ENCODE measurements at regions not wholly inside any gene's neighbourhood (a gene's known extent, or its start where the extent isn't known, plus 50 kb on each side); places are given as distances from the start of the nearest gene placed in this dataset.
"Not testable (repeated sequence)": the region's sequence is repeated elsewhere in the genome, so short reads cannot be mapped to it uniquely, and the experiment has no call there.

DNA sequence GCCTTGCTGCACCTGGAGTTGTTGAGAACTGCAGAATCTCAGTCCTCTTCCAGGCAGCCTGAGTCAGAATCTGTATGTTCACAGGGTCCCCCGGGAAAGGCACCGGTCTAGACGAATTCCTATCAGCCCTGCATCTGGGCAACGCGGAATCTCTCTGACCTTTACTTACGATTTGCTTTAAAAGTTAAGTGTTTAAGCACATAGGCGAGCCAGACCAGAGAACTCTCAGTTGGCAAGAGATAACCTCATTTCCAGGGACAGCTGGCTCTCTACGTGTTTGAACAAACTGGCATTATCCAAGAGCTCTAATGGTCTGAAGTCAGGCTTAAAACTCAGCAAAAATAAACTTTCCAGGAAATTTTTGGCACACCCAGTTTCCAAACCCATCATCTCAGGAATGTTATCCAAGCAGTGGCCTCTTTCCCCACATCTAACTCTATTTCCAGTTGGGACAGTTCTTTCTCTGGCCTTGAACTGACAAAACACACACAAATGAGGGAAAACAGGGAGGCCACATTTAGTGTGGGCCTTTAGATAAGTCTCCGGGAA, 53.4 kb downstream of the HES1 start:
- H3K4me3 ChIP-seq: no peak overlapping the region
- H3K27ac ChIP-seq: no peak overlapping the region

DNA sequence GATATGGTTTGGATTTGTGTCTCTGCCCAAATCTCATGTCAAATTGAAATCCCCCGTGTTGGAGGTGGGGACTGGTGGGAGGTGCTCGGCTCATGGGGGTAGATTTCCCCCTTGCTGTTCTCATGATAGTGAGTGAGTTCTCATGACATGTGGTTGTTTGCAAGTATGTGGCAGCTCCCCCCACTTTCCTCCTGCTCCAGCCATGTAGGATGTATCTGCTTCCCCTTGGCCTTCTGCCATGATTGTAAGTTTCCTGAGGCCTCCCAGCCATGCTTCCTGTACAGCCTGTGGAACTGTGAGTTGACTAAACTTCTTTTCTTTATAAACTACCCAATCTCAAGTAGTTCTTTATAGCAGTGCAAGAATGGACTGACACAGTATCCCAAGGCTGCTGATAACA, 55.9 kb downstream of the HES1 start:
- H3K27ac ChIP-seq, H3K4me3 ChIP-seq: not testable (repeated sequence)

DNA sequence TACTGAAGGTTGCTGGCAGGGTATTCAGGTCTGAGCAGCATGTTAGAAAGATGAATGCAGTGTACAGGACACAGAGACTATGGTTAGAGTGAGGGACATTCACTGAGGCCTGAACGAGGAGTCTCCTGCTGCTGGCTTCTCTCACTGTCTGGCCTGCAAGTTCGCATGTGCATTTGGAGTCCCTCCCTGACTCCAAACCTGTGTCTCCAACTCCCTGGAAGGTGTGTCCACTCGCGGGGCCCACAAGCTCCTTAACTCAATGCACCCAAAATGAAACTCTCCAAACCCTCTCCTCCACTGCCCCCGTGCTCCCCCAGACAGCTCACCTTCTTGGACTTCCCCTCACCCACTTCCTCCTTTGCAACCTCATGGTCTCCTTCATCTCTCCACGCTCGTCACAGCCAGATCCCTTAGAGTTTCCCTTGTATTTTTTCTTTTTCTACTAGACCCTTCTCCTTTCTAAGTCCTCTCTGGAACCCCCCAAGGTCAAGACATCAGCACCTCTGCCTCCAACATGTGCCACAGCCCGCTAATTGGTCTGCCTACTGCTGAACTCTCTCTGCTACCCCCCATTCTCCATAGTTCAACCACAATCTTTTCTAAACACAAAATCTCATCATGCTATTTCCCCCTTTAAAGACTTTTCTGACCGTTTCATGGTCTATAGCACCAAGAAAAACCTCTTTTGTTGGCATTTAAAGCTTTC, 58.3 kb downstream of the HES1 start:
- H3K27ac ChIP-seq: no peak overlapping the region
- H3K4me3 ChIP-seq: no peak overlapping the region

DNA sequence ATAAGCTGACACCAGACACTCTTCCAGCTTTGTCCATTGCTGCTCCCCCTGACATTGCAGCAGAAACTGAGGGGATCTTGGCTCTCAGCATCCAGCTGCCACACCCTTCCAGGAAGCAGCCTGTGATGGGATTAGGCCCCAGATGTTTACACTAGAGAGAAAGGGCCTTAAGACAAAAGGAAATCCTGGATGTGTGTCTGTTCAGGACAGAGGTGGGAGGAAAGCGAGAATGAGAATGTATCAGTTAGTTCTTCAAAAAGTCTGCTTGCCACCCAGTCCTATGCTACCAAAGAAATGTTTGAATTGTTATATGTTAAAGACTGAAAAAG, 58.8 kb downstream of the HES1 start:
- Histone ChIP-seq H3K27ac (no peak overlapping the region), H3K4me3 (no peak overlapping the region)

DNA sequence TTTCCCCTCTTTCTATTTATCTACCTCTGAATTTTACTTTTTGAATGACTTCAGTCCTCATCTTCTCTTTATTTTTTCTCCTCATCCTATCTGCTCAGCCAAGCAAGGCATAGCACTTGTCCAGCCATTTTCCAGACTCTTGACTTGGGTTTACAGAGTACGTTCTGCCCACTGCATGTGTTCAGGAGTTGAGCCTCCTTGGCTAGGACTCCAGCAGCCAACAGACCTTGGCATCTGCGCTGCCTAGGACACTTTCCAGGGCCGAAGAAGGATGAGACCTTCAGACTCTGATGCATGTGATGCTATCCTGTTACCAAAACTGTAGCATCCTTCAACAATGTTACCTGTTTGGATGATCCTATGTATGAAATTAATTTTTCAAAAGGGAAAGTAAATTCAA, 59.7 kb downstream of the HES1 start:
- Histone ChIP-seq H3K27ac (no peak overlapping the region), H3K4me3 (no peak overlapping the region)

DNA sequence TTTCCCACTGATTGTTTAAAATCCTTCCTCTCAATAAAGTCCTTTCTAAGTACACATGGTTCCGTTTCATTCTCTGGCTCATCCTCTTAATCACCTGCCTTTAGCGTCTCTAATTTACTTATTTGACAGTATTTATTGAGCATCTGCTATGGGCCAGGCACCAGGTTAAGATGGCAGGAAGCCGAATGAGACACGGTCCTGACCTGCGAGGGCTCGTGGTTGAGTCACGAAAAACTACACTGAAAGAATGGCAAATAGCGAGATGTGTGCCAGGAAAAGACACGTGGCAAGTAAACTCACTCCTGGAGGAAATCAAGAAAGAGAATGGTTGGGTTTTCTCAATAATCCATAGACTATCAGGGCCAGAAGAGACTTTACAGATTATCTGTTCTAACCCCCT, 60.9 kb downstream of the HES1 start:
- Histone ChIP-seq H3K27ac (no peak overlapping the region), H3K4me3 (no peak overlapping the region)

DNA sequence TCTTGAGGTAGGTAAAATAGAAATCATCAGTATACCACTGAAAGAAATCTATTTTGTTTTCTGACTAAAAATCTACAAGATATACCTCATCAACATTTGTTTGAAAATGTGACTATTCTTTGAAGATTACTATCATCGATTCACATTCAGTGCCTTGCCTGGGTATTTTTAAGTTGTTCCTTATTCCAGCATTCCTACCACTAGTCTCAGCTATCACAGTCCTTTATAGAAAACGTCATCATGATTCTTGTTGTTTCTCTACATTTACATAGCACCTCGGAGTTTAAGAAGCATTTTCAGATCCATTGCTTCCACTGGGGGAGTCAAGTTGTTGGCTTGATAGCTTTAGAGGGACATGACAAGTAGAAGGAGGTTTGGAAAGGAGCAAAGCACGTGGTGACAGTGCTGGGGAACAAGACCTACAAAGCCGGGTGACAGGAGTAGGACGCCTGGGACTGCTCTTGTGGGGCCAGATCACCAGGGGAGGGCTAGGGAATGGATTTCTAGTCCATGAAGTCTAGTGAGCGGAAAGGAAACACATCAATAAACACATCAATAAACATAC, 61.5 kb downstream of the HES1 start:
- Histone ChIP-seq H3K4me3 (no peak overlapping the region), H3K27ac (no peak overlapping the region)

DNA sequence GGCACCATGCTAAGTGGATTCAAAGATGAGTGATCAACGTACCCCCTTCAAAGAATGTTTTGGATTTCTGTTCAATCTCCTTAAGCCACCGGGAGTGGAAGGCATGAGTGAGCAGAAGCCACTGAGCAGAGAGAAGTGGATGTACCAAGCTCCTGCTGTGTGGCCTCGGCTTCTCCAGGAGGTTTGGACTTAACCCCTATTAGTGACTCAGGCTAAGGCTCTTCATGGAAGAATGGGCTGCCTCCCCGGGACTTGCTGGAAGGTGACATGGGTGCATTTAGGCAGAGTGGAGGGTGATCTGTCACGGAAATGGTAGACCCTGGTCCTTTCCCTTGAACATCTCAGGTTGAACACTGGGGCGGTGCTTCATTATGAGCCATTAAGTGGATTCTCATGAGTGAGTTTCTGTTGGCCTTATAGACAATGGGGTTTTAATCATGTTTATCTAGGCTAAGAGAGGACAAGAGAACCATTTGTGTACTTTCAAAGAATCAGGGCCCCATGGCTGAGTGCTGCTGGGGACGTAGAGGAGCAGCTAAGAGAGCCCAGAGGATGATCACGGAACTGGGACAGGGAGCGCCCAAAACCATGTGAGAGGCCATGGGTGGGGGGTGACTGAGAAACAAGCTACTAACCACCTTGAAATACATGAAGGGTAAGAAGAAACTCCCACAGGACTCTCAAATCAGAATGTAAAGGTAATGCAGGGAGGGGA, 62.2 kb downstream of the HES1 start:
- Histone ChIP-seq H3K4me3 (no peak overlapping the region), H3K27ac (no peak overlapping the region)

DNA sequence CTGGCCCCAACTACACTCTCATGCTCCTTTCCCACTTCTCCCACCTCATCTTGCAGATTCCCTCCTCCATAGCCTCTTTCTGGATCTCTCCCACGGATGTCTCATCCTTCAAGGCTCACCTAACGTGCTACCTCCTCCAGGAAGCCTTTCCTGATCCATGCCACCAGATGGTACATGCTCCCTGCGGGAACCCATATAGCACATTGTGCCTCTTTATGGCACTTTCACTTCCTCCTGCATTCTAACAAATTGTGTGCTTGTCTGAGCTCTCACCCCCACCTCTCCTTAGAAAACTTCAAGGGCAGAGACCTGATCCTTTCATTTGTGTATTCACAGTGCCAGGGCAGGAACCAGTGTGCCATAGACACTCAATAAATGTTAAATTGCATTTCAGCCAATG, 63.0 kb downstream of the HES1 start:
- no peak overlapping the region for H3K27ac ChIP-seq
- H3K4me3 ChIP-seq: no peak overlapping the region

DNA sequence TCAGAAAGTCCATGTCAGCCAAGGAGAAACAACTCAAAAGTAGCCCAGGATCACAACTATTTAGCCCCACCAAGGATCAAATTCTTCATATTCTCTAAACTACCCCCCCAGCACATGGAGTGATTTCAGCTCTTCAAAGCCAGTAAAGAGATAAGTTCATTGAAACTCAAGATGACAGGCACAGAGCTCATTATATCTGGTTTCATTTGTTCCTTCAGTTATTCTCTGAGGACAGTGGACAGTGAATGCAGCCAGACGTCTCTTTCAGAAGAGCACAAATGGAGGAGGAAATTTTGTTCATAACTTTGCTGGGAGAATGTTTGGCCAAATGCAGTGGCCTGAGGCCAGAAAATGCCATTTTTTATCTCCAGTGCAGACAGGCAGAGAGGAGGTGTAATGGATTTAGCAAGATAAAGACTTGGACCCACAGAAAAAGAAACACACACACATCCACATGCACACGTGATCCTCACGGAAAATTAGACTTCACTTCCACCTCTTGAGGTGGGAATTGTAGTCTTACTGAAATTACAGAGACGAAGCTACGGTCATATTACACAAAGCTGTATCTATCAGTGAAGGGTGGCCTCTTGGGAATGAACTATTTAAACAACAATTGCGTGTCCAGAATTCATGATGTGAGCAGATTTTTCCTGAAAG, 64.6 kb downstream of the HES1 start:
- no peak overlapping the region for H3K4me3 ChIP-seq
- H3K27ac ChIP-seq: no peak overlapping the region

DNA sequence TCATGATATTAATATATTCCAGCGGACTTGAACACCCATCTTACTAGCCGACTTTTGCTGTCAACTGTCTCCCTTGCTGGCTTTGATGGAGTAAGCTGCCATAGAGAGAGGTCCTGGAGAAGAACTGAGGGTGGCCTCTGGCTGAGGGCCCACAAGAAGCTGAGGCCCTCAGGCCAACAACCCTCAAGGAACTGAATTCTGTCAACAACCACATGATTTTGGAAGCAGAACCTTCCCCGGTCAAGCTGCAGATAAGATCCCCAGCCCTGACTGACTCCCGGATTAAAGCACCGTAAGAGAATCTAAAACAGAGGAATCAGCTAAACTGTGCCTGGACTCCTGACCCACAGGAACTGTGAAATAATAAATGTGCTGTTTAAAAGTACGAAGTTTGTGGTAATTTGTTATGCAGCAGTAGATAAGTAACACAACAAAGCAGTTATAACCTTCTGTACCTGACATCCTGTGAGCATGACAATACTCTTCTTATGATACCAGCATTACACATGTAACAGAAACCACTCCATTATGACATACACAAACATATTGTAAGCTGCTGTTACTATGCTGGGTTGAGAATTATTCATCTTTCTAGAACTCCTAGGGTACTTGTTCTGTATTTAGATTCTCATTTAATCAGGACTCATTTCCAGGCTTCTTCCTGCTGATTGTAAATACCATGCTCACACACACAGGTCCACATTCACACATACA, 66.2 kb downstream of the HES1 start:
- Histone ChIP-seq H3K4me3 (no peak overlapping the region), H3K27ac (no peak overlapping the region)

DNA sequence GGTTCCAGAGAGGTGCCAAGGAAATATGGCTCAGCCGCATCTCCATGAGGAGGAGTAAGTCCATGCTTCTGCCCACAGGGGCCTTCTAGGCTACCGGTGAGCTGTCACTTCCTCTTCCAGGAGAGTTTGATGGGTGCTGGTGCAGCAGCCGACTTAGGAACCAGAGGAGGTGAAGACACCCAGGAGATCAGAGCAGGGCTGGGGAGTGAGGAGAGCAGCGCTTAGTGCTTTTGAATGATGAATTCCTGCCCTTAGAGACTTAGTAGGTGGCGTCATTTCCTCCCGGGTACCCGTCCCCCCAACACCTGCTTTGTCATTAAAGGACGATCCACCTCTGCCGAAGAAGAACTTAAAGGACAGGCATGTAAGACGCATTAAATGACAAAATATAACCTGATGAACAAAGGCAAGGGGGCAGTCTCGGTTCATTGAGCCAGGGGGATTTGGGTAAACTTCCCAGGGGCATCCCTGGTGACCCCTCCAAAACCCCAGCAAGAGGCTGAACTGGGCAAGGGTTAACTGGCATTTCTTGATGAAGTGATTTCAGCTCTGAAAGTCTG, 67.6 kb downstream of the HES1 start:
- H3K4me3 ChIP-seq: peak overlapping the region; percentile 20 to 44 (median 29)

DNA sequence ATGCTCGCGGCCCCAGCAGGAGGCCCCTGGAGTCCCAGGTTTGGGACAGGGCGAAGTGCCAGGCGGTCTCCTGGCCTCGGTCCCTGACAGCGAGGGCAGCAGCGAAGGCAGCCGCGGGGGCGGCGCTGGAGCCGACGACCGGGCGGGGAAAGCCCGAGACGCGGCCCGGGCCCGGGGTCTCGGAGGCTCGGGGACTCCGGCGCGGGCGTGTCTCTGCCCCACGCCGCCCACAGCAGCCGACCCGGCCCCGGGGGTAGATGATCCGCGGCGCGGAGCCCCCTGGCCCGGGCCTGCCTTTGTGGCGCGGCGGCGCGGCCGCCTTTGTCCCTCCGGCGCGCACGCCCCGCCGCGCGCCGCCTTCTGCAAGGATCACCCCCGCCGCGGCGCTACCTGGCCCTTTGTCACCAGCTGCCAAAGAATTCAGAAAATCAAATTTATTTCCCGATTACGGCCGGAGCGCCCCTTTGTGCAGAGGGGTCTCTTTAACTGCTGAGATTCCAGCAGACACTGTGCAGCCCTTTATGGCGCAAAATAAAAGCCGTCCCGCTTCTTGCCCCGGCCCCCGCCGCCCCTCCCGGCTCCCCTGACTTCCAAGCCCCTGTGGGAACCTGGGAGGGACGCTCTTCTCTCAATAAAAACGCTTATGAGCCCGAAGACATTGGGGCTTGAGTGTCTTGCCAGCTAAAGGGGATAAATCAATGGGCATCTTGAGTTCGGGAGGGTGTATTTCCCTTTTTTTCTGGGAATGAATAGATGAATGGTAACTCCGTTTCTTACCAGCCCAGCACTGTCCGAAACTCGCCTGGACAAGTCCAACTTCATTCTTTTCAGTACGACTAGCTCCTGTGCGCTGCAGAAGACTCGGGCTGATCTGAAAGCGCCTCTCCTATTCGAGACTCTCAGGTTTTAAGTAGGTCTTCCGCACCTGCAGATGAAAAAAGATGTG, 68.4 kb downstream of the HES1 start:
- Histone ChIP-seq H3K27ac (peak overlapping the region in 4 of 21 experiments; percentile 5 to 59 (median 46)), H3K4me3 (peak overlapping the region; percentile 20 to 44 (median 29))

More for the DNA sequence above, 67.6 kb downstream of the HES1 start:
- H3K27ac ChIP-seq: peak overlapping the region in 2 of 21 experiments; percentile 58 to 59

DNA sequence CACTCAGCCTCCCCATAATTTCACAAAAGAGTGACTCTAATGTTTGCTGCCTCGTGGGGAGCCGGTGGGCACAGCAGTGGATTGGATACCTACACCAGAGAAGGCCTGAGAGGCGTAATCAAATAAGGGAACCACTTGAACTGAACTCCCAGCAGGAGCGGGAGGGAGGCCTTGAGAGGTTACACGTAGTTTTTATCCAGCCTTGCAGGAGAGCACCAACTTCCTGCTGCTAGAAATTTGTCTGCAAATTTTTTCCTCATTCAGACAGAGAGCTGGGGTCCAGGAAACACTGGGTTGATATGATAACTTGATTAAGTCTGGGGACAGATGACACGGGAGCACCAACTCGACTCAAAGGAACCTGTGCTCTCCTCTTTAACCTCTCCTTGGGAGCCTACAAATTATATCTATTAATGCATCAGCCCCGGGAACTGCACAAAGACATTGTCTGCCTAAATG, 69.8 kb downstream of the HES1 start:
- H3K27ac ChIP-seq: no peak overlapping the region
- no peak overlapping the region for H3K4me3 ChIP-seq

DNA sequence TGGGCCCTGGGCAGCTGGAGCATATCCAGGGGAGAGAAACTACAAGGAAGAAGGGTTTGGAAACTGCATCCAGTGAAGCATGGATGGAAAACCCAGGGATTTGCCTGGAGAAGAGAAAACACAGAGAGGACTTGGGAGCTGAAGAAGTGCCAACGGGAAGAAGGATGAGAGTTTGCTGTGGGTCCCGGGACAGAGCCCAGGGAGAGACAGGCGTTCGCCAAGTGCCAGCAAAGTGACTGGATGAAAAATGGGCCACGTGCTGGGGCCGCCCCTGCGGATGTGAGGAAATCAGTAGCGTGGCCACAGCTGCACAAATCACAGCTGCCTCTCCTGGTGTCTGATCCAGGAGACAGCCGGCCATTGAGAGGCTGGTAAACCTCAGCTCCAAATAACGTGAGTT, 70.4 kb downstream of the HES1 start:
- H3K4me3 ChIP-seq: no peak overlapping the region
- no peak overlapping the region for H3K27ac ChIP-seq

DNA sequence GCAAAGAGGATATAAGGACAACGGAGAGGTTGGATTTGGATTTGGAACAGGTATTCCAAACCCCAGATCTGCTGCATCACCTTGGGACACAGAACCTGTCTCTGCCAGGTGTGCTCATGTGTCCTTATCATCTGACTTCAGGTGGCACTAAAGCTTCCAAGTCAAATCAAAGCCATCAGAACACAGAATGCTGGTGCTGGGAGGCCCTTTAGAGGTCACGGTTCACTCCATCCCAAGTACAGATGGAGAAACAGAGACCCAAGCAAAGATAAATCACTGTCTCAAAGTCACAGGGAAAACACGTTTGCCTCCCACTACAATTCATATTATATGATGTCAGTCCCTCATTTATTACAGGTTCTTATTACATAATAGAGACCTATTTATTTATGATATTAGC, 72.8 kb downstream of the HES1 start:
- Histone ChIP-seq H3K27ac (no peak overlapping the region), H3K4me3 (no peak overlapping the region)

DNA sequence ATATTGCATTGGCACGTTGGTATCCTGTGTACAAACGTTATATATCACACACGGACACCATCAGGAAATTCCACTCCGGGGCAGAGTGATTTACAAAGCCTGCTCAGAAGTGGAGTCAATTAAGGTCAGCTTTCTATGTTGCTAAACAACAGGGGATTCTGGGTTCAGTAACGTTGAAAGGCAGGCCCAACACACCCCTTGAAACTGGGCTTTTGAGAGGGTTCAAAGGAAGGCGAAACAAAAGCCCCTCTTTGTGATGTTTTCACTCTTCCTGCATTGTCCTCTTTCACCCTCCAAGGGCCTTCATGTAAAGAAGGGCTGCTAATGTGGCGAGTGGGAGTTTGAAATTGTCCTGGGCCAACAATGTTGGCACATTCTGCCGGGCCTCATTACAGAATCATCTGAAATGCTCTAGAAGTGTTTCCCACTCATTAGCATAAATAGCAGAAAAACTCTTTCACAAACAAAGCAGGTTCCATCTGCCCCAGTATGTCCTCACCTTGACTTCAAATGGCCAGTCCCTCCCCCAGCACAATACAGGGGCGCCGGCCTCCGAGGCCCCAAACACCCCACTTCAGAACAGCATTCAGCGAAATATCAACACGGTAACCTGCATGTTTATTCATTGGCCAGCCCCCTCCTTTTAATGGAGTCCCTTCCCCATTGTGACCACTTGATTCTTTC, 76.4 kb downstream of the HES1 start:
- Histone ChIP-seq H3K4me3 (no peak overlapping the region), H3K27ac (no peak overlapping the region)

DNA sequence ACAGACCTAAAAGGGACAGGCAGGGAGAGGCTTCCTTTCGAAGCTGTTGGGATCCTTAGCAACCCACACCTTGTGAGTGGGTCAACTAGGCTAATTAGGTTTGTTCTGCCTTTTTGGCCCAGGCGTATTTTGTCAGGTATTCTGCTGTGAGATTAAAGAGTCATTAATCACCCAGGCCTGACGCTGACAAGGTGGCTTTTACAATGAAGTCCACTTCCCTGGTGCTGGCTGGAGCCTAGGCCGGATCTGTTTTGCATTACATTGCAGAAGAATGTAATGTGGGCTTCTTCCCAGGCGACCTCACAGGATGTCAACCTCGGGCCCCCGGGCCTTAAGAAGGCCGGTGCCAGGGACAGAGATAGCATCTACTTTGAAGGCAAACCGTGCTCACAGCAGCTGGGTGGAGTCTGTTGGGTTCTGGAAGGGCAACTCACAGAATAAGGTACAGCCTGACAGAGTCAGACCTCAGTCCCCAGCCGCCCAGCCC, 76.9 kb downstream of the HES1 start:
- Histone ChIP-seq H3K27ac (no peak overlapping the region), H3K4me3 (no peak overlapping the region)

All from skin epidermis (tissue), 12 donors.